Suprapubic skin (tissue), 4 donors: ENCODE measurements at regions not wholly inside any gene's neighbourhood (a gene's known extent, or its start where the extent isn't known, plus 50 kb on each side); places are given as distances from the start of the nearest gene placed in this dataset.

Experiments
- DNase-seq, 2 donors: peaks; one replicate each; pipeline ENCODE4 v3.0.0-alpha.2; 2019; ENCODE audit warnings: low spot score in 2 of 2
- H3K27ac ChIP-seq: fragments of 200-600 bp; sonication (generic); one replicate; pipeline ENCODE4 v1.5.1; 2019
- H3K27me3 ChIP-seq: fragments of 200-600 bp; sonication (generic); one replicate; pipeline ENCODE4 v1.5.1; 2019
- H3K36me3 ChIP-seq: fragments of 200-600 bp; sonication (generic); one replicate; pipeline ENCODE4 v1.5.1; 2019
- H3K4me1 ChIP-seq: fragments of 200-600 bp; sonication (generic); one replicate; pipeline ENCODE4 v1.5.1; 2019
- H3K4me3 ChIP-seq: fragments of 200-600 bp; sonication (generic); one replicate; pipeline ENCODE4 v1.5.1; 2019; ENCODE audit warnings: mild to moderate bottlenecking
- H3K9me3 ChIP-seq: fragments of 200-600 bp; sonication (generic); one replicate; pipeline ENCODE4 v1.5.1; 2019
- EP300 ChIP-seq: sonication (generic); formaldehyde crosslinking; IDR thresholded peaks from one replicate; pipeline ENCODE4 v1.6.1; 2017; ENCODE audit warnings: antibody characterized with exemption
- POLR2A ChIP-seq, 2 donors: fragments of 450-650 bp; IDR thresholded peaks; one replicate each; pipeline ENCODE4 v1.6.1; 2017; ENCODE audit warnings: antibody characterized with exemption in 2 of 2, mild to moderate bottlenecking in 2 of 2, moderate library complexity in 2 of 2
- POLR2AphosphoS5 ChIP-seq, 3 donors: sonication (generic); formaldehyde crosslinking; IDR thresholded peaks; one replicate each; pipeline ENCODE4 v1.6.1; 2017; ENCODE audit warnings: antibody characterized with exemption in 3 of 3
- WGBS: methylation state at CpG from one replicate; pipeline ENCODE4 v1.1.5; 2018; 5-methylcytosine and 5-hydroxymethylcytosine counted together
- TF ChIP-seq, protein P1 (sequence below), 2 donors: fragments of 200-600 bp in 1 of 2; fragments of 450-650 bp in 1 of 2; sonication (generic) in 1 of 2; IDR thresholded peaks; one replicate each; pipeline ENCODE4 v1.5.1; 2016 to 2019; ENCODE audit warnings: antibody characterized with exemption in 2 of 2, mild to moderate bottlenecking in 1 of 2, moderate library complexity in 1 of 2

DNA sequence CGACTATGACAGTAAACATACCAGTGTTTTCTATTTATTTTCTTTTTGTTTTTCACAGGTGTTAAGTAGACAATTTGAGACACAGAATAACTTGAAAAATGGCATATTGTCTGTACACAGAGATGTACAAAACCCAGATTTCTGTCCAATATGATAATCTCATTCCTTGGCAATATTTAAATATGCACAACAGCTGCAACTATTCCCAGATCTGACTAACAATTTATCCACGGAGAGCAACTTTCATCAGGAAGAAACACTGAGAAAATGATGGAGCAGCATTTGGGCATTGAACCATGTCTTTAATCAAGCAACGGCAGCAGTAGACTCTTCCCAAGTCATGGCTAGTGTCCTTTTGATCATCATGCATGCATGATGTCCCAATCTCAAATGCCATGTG lies 452.6 kb downstream of the ZPLD1 start:
- no peaks in the 10 kb centered on the region for H3K9me3 ChIP-seq
- H3K36me3 ChIP-seq, result no peaks in the 10 kb centered on the region
- DNase-seq, result no peak
- H3K4me1 ChIP-seq, result no peaks in the 10 kb centered on the region
- no peak overlapping the region for H3K27ac ChIP-seq
- H3K27me3 ChIP-seq, result no peaks in the 10 kb centered on the region
- H3K4me3 ChIP-seq, result no peak overlapping the region
- 57% methylated on average over 3 of the region's 3 CpGs for WGBS
- TF ChIP-seq, protein P1, sequence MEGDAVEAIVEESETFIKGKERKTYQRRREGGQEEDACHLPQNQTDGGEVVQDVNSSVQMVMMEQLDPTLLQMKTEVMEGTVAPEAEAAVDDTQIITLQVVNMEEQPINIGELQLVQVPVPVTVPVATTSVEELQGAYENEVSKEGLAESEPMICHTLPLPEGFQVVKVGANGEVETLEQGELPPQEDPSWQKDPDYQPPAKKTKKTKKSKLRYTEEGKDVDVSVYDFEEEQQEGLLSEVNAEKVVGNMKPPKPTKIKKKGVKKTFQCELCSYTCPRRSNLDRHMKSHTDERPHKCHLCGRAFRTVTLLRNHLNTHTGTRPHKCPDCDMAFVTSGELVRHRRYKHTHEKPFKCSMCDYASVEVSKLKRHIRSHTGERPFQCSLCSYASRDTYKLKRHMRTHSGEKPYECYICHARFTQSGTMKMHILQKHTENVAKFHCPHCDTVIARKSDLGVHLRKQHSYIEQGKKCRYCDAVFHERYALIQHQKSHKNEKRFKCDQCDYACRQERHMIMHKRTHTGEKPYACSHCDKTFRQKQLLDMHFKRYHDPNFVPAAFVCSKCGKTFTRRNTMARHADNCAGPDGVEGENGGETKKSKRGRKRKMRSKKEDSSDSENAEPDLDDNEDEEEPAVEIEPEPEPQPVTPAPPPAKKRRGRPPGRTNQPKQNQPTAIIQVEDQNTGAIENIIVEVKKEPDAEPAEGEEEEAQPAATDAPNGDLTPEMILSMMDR (IDR thresholded peaks at IDR 0.05), result no peak
- no peak for TF ChIP-seq POLR2AphosphoS5 (IDR thresholded peaks at IDR 0.05)

- WGBS, result 90% methylated on average over 1 of the region's 1 CpG
- H3K27ac ChIP-seq, result no peak overlapping the region
- H3K36me3 ChIP-seq, result no peaks in the 10 kb centered on the region
- no peaks in the 10 kb centered on the region for H3K4me1 ChIP-seq
- H3K27me3 ChIP-seq, result no peaks in the 10 kb centered on the region
- DNase-seq, result no peak
- TF ChIP-seq EP300, result no peak
- no peak for TF ChIP-seq POLR2A (IDR thresholded peaks at IDR 0.05)
- no peak for TF ChIP-seq POLR2AphosphoS5 (IDR thresholded peaks at IDR 0.05)
- TF ChIP-seq, protein P1 (IDR thresholded peaks at IDR 0.05), result no peak
- H3K9me3 ChIP-seq, result no peaks in the 10 kb centered on the region
- no peak overlapping the region for H3K4me3 ChIP-seq
Observed at GRCh38 chr3:102896851-102897621, 462.2 kb downstream of the ZPLD1 start.

- H3K4me1 ChIP-seq, result no peaks in the 10 kb centered on the region
- TF ChIP-seq, protein P1 (IDR thresholded peaks at IDR 0.05), result no peak
- TF ChIP-seq POLR2A (IDR thresholded peaks at IDR 0.05) (no peak), POLR2AphosphoS5 (IDR thresholded peaks at IDR 0.05) (no peak), EP300 (no peak)
- no peak overlapping the region for H3K27ac ChIP-seq
Observed at GRCh38 chr3:102904629-102905028, 469.8 kb downstream of the ZPLD1 start.

DNA sequence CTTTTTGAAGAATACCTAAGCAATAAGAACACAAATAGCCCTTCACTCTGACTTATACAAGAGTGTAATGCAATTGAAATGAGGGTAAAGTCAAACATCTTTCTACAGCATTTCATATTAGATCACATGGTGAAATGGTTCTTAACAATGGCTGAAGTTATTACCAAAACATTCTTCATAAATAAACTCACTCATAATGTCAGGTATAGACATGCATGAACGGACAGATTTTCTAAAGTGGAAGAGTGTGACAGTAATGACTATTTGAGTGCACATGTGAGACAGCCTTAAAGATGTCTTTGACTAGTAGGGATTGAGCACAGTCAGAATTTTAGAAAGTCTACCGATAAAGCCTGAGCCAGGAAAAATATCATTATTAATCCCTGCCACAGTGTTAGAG lies 471.0 kb downstream of the ZPLD1 start:
- 83% methylated on average over 2 of the region's 2 CpGs for WGBS
- Histone ChIP-seq H3K27me3 (no peaks in the 10 kb centered on the region), H3K4me1 (no peaks in the 10 kb centered on the region), H3K9me3 (no peaks in the 10 kb centered on the region), H3K4me3 (no peak overlapping the region), H3K27ac (no peak overlapping the region), H3K36me3 (no peaks in the 10 kb centered on the region)
- TF ChIP-seq, protein P1 (IDR thresholded peaks at IDR 0.05), result no peak
- TF ChIP-seq POLR2A (IDR thresholded peaks at IDR 0.05) (no peak), EP300 (no peak), POLR2AphosphoS5 (IDR thresholded peaks at IDR 0.05) (no peak)
- DNase-seq, result no peak

More at GRCh38 chr3:102904629-102905028, 469.8 kb downstream of the ZPLD1 start:
- Histone ChIP-seq H3K27me3 (no peaks in the 10 kb centered on the region), H3K36me3 (no peaks in the 10 kb centered on the region), H3K4me3 (no peak overlapping the region), H3K9me3 (no peaks in the 10 kb centered on the region)
- DNase-seq, result no peak
- WGBS, result 91% methylated on average over 9 of the region's 11 CpGs

GRCh38 chr3:102906818-102907217 lies 472.0 kb downstream of the ZPLD1 start:
- Histone ChIP-seq H3K27ac (no peak overlapping the region), H3K4me1 (no peaks in the 10 kb centered on the region), H3K27me3 (no peaks in the 10 kb centered on the region), H3K4me3 (no peak overlapping the region), H3K9me3 (no peaks in the 10 kb centered on the region), H3K36me3 (no peaks in the 10 kb centered on the region)
- no peak for DNase-seq
- no peak for TF ChIP-seq POLR2A (IDR thresholded peaks at IDR 0.05)
- TF ChIP-seq POLR2AphosphoS5 (IDR thresholded peaks at IDR 0.05), result no peak
- TF ChIP-seq, protein P1 (IDR thresholded peaks at IDR 0.05), result no peak
- TF ChIP-seq EP300, result no peak
- 87% methylated on average over 1 of the region's 1 CpG for WGBS
